PC-9 (cell line): ENCODE measurements at regions not wholly inside any gene's neighbourhood (a gene's known extent, or its start where the extent isn't known, plus 50 kb on each side); places are given as distances from the start of the nearest gene placed in this dataset.

ENCODE experiments used
- BruUV-seq: library from RNA; stranded (reverse); fragments of 400-500 nt; replicated peaks from 2 replicates; lab custom pipeline; 2021; lab: Mats Ljungman, UMichigan
- CTCF ChIA-PET: fragments of 300-600 bp; sonication (Branson Sonifier 250); formaldehyde crosslinking; loops from one replicate; lab custom pipeline; 2022; ENCODE audit warnings: antibody characterized with exemption; lab: Charles Lee
- POLR2A ChIA-PET: fragments of 300-600 bp; sonication (Branson Sonifier 250); formaldehyde crosslinking; loops from one replicate; lab custom pipeline; 2022; ENCODE audit warnings: antibody characterized with exemption; ENCODE audit not compliant: unreplicated experiment; lab: Charles Lee
- DNase-seq, 2 experiments: peaks; one replicate each; pipeline versions ENCODE4 v3.0.0 to v3.0.0-alpha.2; 2015 to 2022; ENCODE audit warnings: mixed read lengths in 1 of 2
- H2AFZ ChIP-seq: fragments of 200-600 bp; sonication (generic); 2 replicates; pipeline ENCODE4 v1.8.1; 2017; ENCODE audit warnings: antibody characterized with exemption
- H3F3A ChIP-seq: fragments of 200-600 bp; sonication (generic); 2 replicates; pipeline ENCODE4 v1.8.1; 2017; ENCODE audit warnings: antibody characterized with exemption, mild to moderate bottlenecking, low read depth; ENCODE audit not compliant: insufficient read depth
- H3K27ac ChIP-seq: fragments of 200-600 bp; sonication (generic); 2 replicates; pipeline ENCODE4 v1.6.1; 2016; ENCODE audit warnings: mixed run types
- H3K27me3 ChIP-seq: fragments of 200-600 bp; sonication (generic); 2 replicates; pipeline ENCODE4 v1.6.1; 2016; ENCODE audit warnings: low read depth, mixed run types; ENCODE audit not compliant: insufficient read depth
- H3K36me3 ChIP-seq: fragments of 200-600 bp; sonication (generic); 2 replicates; pipeline ENCODE4 v1.6.1; 2016; ENCODE audit warnings: low read depth, mixed run types
- H3K4me1 ChIP-seq: fragments of 200-600 bp; sonication (generic); replicated peaks from 2 replicates; pipeline ENCODE4 v1.6.1; 2016; ENCODE audit warnings: mixed run types; ENCODE audit not compliant: insufficient read depth
- H3K4me2 ChIP-seq: fragments of 200-600 bp; sonication (generic); 2 replicates; pipeline ENCODE4 v1.6.1; 2017; ENCODE audit warnings: mixed run types
- H3K4me3 ChIP-seq: fragments of 200-600 bp; sonication (generic); 2 replicates; pipeline ENCODE4 v1.6.1; 2016; ENCODE audit warnings: mixed run types
- H3K79me2 ChIP-seq: fragments of 200-600 bp; sonication (generic); 2 replicates; pipeline ENCODE4 v1.6.1; 2017; ENCODE audit warnings: low read depth, mixed run types
- H3K9me2 ChIP-seq: fragments of 200-600 bp; sonication (generic); 2 replicates; pipeline ENCODE4 v1.8.1; 2017; ENCODE audit warnings: mild to moderate bottlenecking; ENCODE audit not compliant: insufficient read depth
- H3K9me3 ChIP-seq: fragments of 200-600 bp; sonication (generic); 2 replicates; pipeline ENCODE4 v1.8.1; 2016; ENCODE audit warnings: low read depth; ENCODE audit not compliant: insufficient read depth
- H4K20me1 ChIP-seq: fragments of 200-600 bp; sonication (generic); 2 replicates; pipeline ENCODE4 v1.8.1; 2017; ENCODE audit not compliant: insufficient read depth
- CTCF ChIP-seq: fragments of 200-600 bp; sonication (generic); conservative IDR thresholded peaks from 2 replicates; pipeline ENCODE4 v1.6.1; 2017; ENCODE audit warnings: mixed run types, antibody characterized with exemption, mild to moderate bottlenecking, moderate library complexity
- EZH2 ChIP-seq: fragments of 200-600 bp; sonication (generic); IDR thresholded peaks from 2 replicates; pipeline ENCODE4 v1.8.0; 2017; ENCODE audit warnings: antibody characterized with exemption, low read depth
- intact Hi-C: fragments of 100-400 bp; cut with micrococcal nuclease; formaldehyde crosslinking; loops from one replicate; pipeline ENCODE4 v1.10.0; 2022; ENCODE audit not compliant: unreplicated experiment

- BruUV-seq: no TSS peak
- no peaks in the 10 kb centered on the region for H3F3A ChIP-seq
- H3K9me3 ChIP-seq: no peaks in the 10 kb centered on the region
- POLR2A ChIA-PET: no interaction called here
- CTCF ChIA-PET: no interaction called here
- TF ChIP-seq EZH2: no peak
- TF ChIP-seq CTCF: no peak
- no peaks in the 10 kb centered on the region for H3K27me3 ChIP-seq
- no peak overlapping the region for H3K4me2 ChIP-seq
- H3K27ac ChIP-seq: no peak overlapping the region
- no peaks in the 10 kb centered on the region for H3K36me3 ChIP-seq
- intact Hi-C loops: no loop called here
- no peak overlapping the region for H3K4me3 ChIP-seq
- H3K9me2 ChIP-seq: no peaks in the 10 kb centered on the region
- no peaks in the 10 kb centered on the region for H3K4me1 ChIP-seq
- H2AFZ ChIP-seq: no peak overlapping the region
- DNase-seq: no peak
- H3K79me2 ChIP-seq: no peaks in the 10 kb centered on the region
- no peaks in the 10 kb centered on the region for H4K20me1 ChIP-seq
Measured at GRCh38 chr4:62640296-62640695, 1440.2 kb downstream of the ADGRL3 start.

GRCh38 chr4:62627671-62628070 lies 1427.5 kb downstream of the ADGRL3 start:
- Histone ChIP-seq H3K9me3 (no peaks in the 10 kb centered on the region), H3K79me2 (no peaks in the 10 kb centered on the region), H3K4me3 (no peak overlapping the region), H3K9me2 (no peaks in the 10 kb centered on the region), H3K4me2 (no peak overlapping the region), H3F3A (no peaks in the 10 kb centered on the region), H3K27ac (no peak overlapping the region), H2AFZ (no peak overlapping the region), H4K20me1 (no peaks in the 10 kb centered on the region), H3K4me1 (no peaks in the 10 kb centered on the region), H3K27me3 (no peaks in the 10 kb centered on the region), H3K36me3 (no peaks in the 10 kb centered on the region)
- intact Hi-C loops: no loop called here
- no peak for DNase-seq
- no peak for TF ChIP-seq EZH2
- no peak for TF ChIP-seq CTCF
- CTCF ChIA-PET: no interaction called here
- POLR2A ChIA-PET: no interaction called here
- BruUV-seq: no TSS peak

GRCh38 chr4:62627141-62627540 lies 1427.0 kb downstream of the ADGRL3 start:
- Histone ChIP-seq H3K4me3 (no peak overlapping the region), H3K36me3 (no peaks in the 10 kb centered on the region), H3K9me2 (no peaks in the 10 kb centered on the region), H3K4me1 (no peaks in the 10 kb centered on the region), H2AFZ (no peak overlapping the region), H3K79me2 (no peaks in the 10 kb centered on the region), H3F3A (no peaks in the 10 kb centered on the region), H4K20me1 (no peaks in the 10 kb centered on the region), H3K9me3 (no peaks in the 10 kb centered on the region), H3K27me3 (no peaks in the 10 kb centered on the region), H3K4me2 (no peak overlapping the region), H3K27ac (no peak overlapping the region)
- intact Hi-C loops: no loop called here
- DNase-seq: no peak
- no peak for TF ChIP-seq CTCF
- no peak for TF ChIP-seq EZH2
- CTCF ChIA-PET: no interaction called here
- POLR2A ChIA-PET: no interaction called here
- no TSS peak for BruUV-seq
